HUES6 (cell line): ENCODE measurements at regions not wholly inside any gene's neighbourhood (a gene's known extent, or its start where the extent isn't known, plus 50 kb on each side); places are given as distances from the start of the nearest gene placed in this dataset.

Experiments used
- H3K27ac ChIP-seq: 2 replicates; pipeline ENCODE4 v1.7.0; 2013; ENCODE audit warnings: low read depth, mild to moderate bottlenecking, low read length, inconsistent platforms
- H3K27me3 ChIP-seq: 2 replicates; pipeline ENCODE4 v1.6.1; 2013; ENCODE audit warnings: low read length; ENCODE audit not compliant: control insufficient read depth, insufficient read depth
- H3K36me3 ChIP-seq: 2 replicates; pipeline ENCODE4 v1.6.1; 2013; ENCODE audit warnings: low read length; ENCODE audit not compliant: control insufficient read depth, insufficient read depth
- H3K4me1 ChIP-seq: 2 replicates; pipeline ENCODE4 v1.6.1; 2013; ENCODE audit warnings: low read length; ENCODE audit not compliant: control insufficient read depth, insufficient read depth
- H3K4me3 ChIP-seq: 2 replicates; pipeline ENCODE4 v1.5.1; 2013; ENCODE audit warnings: low read depth, low read length
- H3K9ac ChIP-seq: one replicate; pipeline ENCODE4 v1.6.1; 2013; ENCODE audit warnings: mild to moderate bottlenecking, low read length
- H3K9me3 ChIP-seq: 2 replicates; pipeline ENCODE4 v1.6.1; 2013; ENCODE audit warnings: low read depth, low read length; ENCODE audit not compliant: control insufficient read depth, insufficient read depth

DNA sequence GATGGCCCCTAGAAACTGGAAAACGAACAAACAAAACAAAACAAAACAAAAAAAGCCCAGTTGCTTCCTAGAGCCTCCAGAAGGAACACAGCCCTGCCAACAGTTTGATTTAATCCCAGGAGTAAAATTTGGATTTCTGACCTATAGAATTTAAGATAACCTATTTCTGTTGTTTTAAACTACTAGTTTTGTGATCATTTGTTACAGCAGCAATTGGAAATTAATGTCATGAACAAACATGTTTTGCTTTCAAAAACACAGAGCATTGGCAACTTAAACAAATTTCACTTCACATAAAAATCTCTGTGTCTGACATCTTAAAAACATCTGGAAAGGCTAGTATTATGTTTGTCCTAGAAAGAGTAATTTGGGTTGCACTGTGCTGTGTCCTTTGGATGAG, 437.3 kb downstream of the METTL15 start:
- no peaks in the 10 kb centered on the region for H3K9me3 ChIP-seq
- H3K4me1 ChIP-seq: no peaks in the 10 kb centered on the region
- no peaks in the 10 kb centered on the region for H3K36me3 ChIP-seq
- H3K9ac ChIP-seq: no peak overlapping the region
- H3K27me3 ChIP-seq: no peaks in the 10 kb centered on the region
- H3K4me3 ChIP-seq: no peak overlapping the region
- no peak overlapping the region for H3K27ac ChIP-seq

DNA sequence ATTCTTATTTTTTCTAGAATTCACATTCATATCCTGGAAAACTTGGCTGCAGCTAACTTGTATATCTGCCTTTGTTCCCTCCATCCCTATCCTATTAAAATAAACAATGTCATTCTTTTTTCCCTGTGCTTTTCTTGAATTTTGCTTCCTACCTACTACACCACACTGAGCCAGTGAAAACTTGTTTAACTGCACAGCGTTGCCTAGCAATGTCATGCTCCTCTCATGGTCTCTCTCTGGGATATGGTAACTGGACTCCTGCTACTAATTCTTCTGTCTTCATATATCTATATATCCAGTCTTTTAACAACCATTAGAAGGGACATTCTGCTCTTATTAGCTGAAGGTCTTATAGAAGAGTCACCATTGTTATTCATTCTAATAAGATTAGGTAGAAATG, 434.4 kb downstream of the METTL15 start:
- no peaks in the 10 kb centered on the region for H3K36me3 ChIP-seq
- H3K27ac ChIP-seq: no peak overlapping the region
- no peaks in the 10 kb centered on the region for H3K4me1 ChIP-seq
- H3K27me3 ChIP-seq: no peaks in the 10 kb centered on the region
- no peaks in the 10 kb centered on the region for H3K9me3 ChIP-seq
- no peak overlapping the region for H3K4me3 ChIP-seq
- H3K9ac ChIP-seq: no peak overlapping the region

DNA sequence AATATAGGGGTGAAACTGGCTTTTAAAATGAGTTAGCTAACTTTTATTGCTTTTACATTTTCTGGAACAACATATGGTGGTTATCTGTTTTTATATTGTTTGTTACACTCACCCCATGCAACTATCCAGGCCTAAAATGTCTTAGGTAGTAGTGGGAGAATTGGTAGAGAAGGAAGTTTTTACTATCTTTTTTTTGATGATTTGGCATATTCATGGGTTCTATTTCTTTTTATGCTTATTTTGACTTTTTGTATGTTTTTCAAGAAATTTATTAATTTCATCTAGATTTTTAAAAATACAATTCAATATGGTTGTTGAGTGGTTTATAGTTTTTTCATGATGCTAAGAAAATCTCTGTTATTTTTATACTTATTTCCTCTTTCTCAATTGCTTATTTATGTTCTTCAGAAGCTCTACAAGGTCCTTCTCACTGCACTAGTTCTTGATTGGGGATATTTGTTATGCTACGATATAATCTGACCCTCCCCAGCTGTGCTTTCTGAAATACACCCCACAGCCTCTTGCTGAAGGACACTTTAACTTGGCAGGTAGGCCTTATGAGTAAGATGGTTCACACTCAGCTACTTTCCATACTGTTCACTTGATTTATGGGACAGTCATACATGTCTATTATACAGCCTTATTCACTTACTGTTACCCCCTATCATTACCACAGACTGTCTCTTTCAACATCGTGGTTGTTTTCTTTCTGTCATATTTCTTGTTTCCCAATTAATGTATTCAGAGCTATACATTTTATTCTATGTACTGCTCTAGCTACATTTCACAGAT, 431.2 kb downstream of the METTL15 start:
- Histone ChIP-seq H3K27me3 (no peaks in the 10 kb centered on the region), H3K4me3 (no peak overlapping the region), H3K9ac (no peak overlapping the region), H3K36me3 (no peaks in the 10 kb centered on the region), H3K4me1 (no peaks in the 10 kb centered on the region), H3K27ac (no peak overlapping the region), H3K9me3 (no peaks in the 10 kb centered on the region)

DNA sequence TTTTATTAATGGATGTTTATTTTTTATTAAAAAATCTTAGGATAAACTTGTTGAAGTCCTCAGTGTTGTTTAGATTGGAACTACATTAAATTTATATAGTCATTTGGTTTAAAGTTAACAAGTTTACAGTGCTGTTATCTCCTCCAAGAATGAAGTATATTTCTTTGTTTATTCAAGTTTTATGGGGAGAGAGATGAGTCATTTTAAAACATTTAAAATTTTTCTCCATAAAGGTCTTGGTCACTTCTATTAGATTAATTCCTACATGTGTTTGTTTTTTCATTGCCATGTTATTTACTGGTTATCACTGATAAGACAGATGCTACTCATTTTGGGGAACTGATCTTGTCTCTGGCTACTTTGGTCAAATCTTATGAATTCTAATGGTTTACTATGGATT, 429.6 kb downstream of the METTL15 start:
- Histone ChIP-seq H3K27ac (no peak overlapping the region), H3K27me3 (no peaks in the 10 kb centered on the region), H3K9me3 (no peaks in the 10 kb centered on the region), H3K4me1 (no peaks in the 10 kb centered on the region), H3K4me3 (no peak overlapping the region), H3K36me3 (no peaks in the 10 kb centered on the region), H3K9ac (no peak overlapping the region)

- H3K27me3 ChIP-seq: no peaks in the 10 kb centered on the region
- H3K36me3 ChIP-seq: no peaks in the 10 kb centered on the region
- no peak overlapping the region for H3K27ac ChIP-seq
- no peaks in the 10 kb centered on the region for H3K9me3 ChIP-seq
- H3K4me1 ChIP-seq: no peaks in the 10 kb centered on the region
- H3K4me3 ChIP-seq: no peak overlapping the region
- H3K9ac ChIP-seq: no peak overlapping the region
Observed at GRCh38 chr11:28536504-28537267, 428.5 kb downstream of the METTL15 start.

DNA sequence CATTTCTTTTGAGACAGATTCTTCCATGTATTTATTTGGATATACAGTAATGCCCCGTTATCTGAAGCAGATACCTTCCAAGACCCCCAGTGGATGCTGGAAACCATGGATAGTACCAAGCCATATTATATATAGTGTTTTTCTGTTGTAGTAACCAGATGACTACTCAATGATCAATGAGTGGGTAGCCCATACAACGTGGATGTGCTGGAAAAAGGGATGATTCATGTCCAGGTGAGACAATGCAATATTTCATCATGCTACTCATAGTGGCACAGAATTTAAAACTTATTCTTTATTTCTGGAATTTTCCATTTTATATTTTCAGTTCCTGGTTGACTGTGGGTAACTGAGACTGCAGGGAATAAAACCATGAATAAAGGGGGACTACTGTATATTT, 427.5 kb downstream of the METTL15 start:
- no peak overlapping the region for H3K9ac ChIP-seq
- no peaks in the 10 kb centered on the region for H3K36me3 ChIP-seq
- no peak overlapping the region for H3K27ac ChIP-seq

GRCh38 chr11:28529540-28530410, 421.6 kb downstream of the METTL15 start:
- no peak overlapping the region for H3K4me3 ChIP-seq
- no peak overlapping the region for H3K27ac ChIP-seq
- no peaks in the 10 kb centered on the region for H3K27me3 ChIP-seq
- H3K9me3 ChIP-seq: peaks cover 11% of the 10 kb centered on the region
- no peaks in the 10 kb centered on the region for H3K4me1 ChIP-seq
- no peak overlapping the region for H3K9ac ChIP-seq
- peaks cover 3% of the 10 kb centered on the region; the same call in 1 of the 2 replicates for H3K36me3 ChIP-seq

More for the DNA sequence above, 427.5 kb downstream of the METTL15 start:
- Histone ChIP-seq H3K4me3 (no peak overlapping the region), H3K4me1 (no peaks in the 10 kb centered on the region), H3K9me3 (no peaks in the 10 kb centered on the region), H3K27me3 (no peaks in the 10 kb centered on the region)

DNA sequence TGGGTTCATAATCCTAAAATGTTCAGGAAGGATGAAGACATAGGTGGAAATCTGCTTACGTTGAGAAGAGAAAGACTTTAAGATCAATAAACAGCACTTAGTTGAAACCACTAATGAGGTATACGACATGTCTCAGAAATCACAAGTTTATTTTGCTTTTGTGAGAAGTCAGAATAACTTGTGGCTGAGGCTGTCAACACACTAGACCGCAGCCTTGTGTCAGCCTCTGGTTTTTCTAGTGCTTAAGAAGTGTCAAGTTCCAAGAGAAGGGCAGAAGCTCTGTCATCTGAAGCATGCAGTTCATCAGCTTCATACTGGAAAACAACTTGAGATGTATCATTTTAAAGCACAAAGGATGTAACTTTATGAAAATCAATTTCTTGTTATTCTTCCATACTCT, 420.9 kb downstream of the METTL15 start:
- peaks cover 3% of the 10 kb centered on the region; the same call in 1 of the 2 replicates for H3K36me3 ChIP-seq
- no peaks in the 10 kb centered on the region for H3K27me3 ChIP-seq
- no peaks in the 10 kb centered on the region for H3K4me1 ChIP-seq
- no peak overlapping the region for H3K4me3 ChIP-seq
- no peak overlapping the region for H3K27ac ChIP-seq
- H3K9ac ChIP-seq: no peak overlapping the region
- H3K9me3 ChIP-seq: peaks cover 15% of the 10 kb centered on the region

DNA sequence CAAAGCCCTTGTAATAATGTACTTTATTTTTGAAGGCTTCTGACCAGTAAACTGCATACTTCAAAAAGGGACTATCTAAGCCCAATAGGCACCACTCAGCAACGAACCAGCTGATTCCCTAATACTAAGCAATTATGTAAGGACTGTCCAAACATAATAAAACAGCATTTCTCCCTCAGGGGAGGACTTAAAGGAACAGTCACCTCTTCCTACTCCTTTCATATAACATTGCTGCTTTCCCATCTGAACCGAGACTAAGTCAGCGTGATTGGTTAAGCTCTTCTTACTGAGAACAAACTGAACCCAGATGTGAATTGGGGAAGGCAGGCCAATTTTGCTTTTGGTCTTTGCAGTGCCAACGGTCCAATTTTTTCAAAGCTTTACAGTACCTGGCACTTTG, 420.0 kb downstream of the METTL15 start:
- no peak overlapping the region for H3K9ac ChIP-seq
- peaks cover 19% of the 10 kb centered on the region for H3K9me3 ChIP-seq
- H3K4me3 ChIP-seq: no peak overlapping the region
- H3K27ac ChIP-seq: no peak overlapping the region
- peaks cover 3% of the 10 kb centered on the region; the same call in 1 of the 2 replicates for H3K36me3 ChIP-seq
- H3K27me3 ChIP-seq: no peaks in the 10 kb centered on the region
- H3K4me1 ChIP-seq: no peaks in the 10 kb centered on the region

GRCh38 chr11:28526406-28526751, 418.2 kb downstream of the METTL15 start:
- H3K9ac ChIP-seq: no peak overlapping the region
- no peak overlapping the region for H3K27ac ChIP-seq
- H3K4me3 ChIP-seq: no peak overlapping the region
- H3K27me3 ChIP-seq: no peaks in the 10 kb centered on the region
- peaks cover 22% of the 10 kb centered on the region for H3K9me3 ChIP-seq
- peaks cover 3% of the 10 kb centered on the region; the same call in 1 of the 2 replicates for H3K36me3 ChIP-seq
- no peaks in the 10 kb centered on the region for H3K4me1 ChIP-seq
